NCI-H1048 (cell line): ENCODE measurements at regions not wholly inside any gene's neighbourhood (a gene's known extent, or its start where the extent isn't known, plus 50 kb on each side); places are given as distances from the start of the nearest gene placed in this dataset.
"Not testable (repeated sequence)": the region's sequence is repeated elsewhere in the genome, so short reads cannot be mapped to it uniquely, and the experiment has no call there.

Source experiments
- DNase-seq: peaks from one replicate; lab custom pipeline; 2025; lab: John Stamatoyannopoulos, UW

GRCh38 chr11:116043857-116044256, 539.6 kb upstream of the CADM1 start:
- no peak for DNase-seq

GRCh38 chr11:116043059-116043458, 538.8 kb upstream of the CADM1 start:
- not testable (repeated sequence) for DNase-seq

- DNase-seq: no peak
Measured at GRCh38 chr11:116042146-116042545, 537.9 kb upstream of the CADM1 start.

- no peak for DNase-seq
Measured at GRCh38 chr11:116037861-116038260, 533.6 kb upstream of the CADM1 start.

- no peak for DNase-seq
Measured at GRCh38 chr11:116035977-116036376, 531.8 kb upstream of the CADM1 start.

- no peak for DNase-seq
Measured at GRCh38 chr11:116033931-116034553, 529.8 kb upstream of the CADM1 start.

- DNase-seq: no peak
Measured at GRCh38 chr11:116030697-116031331, 526.6 kb upstream of the CADM1 start.

- DNase-seq: not testable (repeated sequence)
Measured at GRCh38 chr11:116028506-116028905, 524.3 kb upstream of the CADM1 start.

GRCh38 chr11:115999437-115999836, 495.2 kb upstream of the CADM1 start:
- no peak for DNase-seq

- no peak for DNase-seq
Measured at GRCh38 chr11:115996808-115997188, 492.6 kb upstream of the CADM1 start.

GRCh38 chr11:115996125-115996807, 492.1 kb upstream of the CADM1 start:
- no peak for DNase-seq

- no peak for DNase-seq
Measured at GRCh38 chr11:115993590-115993989, 489.4 kb upstream of the CADM1 start.

- no peak for DNase-seq
Measured at GRCh38 chr11:115990004-115990447, 485.8 kb upstream of the CADM1 start.

GRCh38 chr11:115985896-115986295, 481.7 kb upstream of the CADM1 start:
- no peak for DNase-seq

GRCh38 chr11:115984228-115984627, 480.0 kb upstream of the CADM1 start:
- no peak for DNase-seq

GRCh38 chr11:115982666-115983065, 478.5 kb upstream of the CADM1 start:
- no peak for DNase-seq

GRCh38 chr11:115981814-115982471, 477.7 kb upstream of the CADM1 start:
- no peak for DNase-seq

- no peak for DNase-seq
Measured at GRCh38 chr11:115981104-115981481, 476.9 kb upstream of the CADM1 start.

- no peak for DNase-seq
Measured at GRCh38 chr11:115980337-115981103, 476.3 kb upstream of the CADM1 start.

- no peak for DNase-seq
Measured at GRCh38 chr11:115974703-115975102, 470.5 kb upstream of the CADM1 start.

- not testable (repeated sequence) for DNase-seq
Measured at GRCh38 chr11:115967203-115967602, 463.0 kb upstream of the CADM1 start.
